Prostate gland (tissue), 2 donors: ENCODE measurements at regions not wholly inside any gene's neighbourhood (a gene's known extent, or its start where the extent isn't known, plus 50 kb on each side); places are given as distances from the start of the nearest gene placed in this dataset.

Experiments used
- CTCF ChIP-seq, 4 experiments: fragments of 200-600 bp in 2 of 4; fragments of 450-650 bp in 2 of 4; sonication (generic) in 2 of 4; IDR thresholded peaks; 1 replicate in 3 of 4; 2 replicates in 1 of 4; pipeline ENCODE4 v1.5.1; 2016 to 2019; ENCODE audit warnings: antibody characterized with exemption in 4 of 4, mild to moderate bottlenecking in 2 of 4, moderate library complexity in 2 of 4
- POLR2A ChIP-seq: fragments of 450-650 bp; IDR thresholded peaks from one replicate; pipeline ENCODE4 v1.6.1; 2016; ENCODE audit warnings: antibody characterized with exemption, mild to moderate bottlenecking
- POLR2AphosphoS5 ChIP-seq: sonication (generic); formaldehyde crosslinking; IDR thresholded peaks from one replicate; pipeline ENCODE4 v1.6.1; 2017; ENCODE audit warnings: antibody characterized with exemption

GRCh38 chr5:13609504-13609903, 335.0 kb downstream of the DNAH5 start:
- TF ChIP-seq CTCF (IDR thresholded peaks at IDR 0.05): no peak
- no peak for TF ChIP-seq POLR2AphosphoS5
- TF ChIP-seq POLR2A: no peak
